Naive thymus-derived CD4-positive, alpha-beta T cell (primary cell): ENCODE measurements at regions not wholly inside any gene's neighbourhood (a gene's known extent, or its start where the extent isn't known, plus 50 kb on each side); places are given as distances from the start of the nearest gene placed in this dataset.
"Not testable (repeated sequence)": the region's sequence is repeated elsewhere in the genome, so short reads cannot be mapped to it uniquely, and the experiment has no call there.

Experiments
- ATAC-seq: fragments of 150-1000 bp; cut with Tn5 transposase; 2 replicates; pipeline ENCODE4 v1.10.0; 2021; ENCODE audit warnings: mild to moderate bottlenecking, moderate library complexity
- CTCF ChIA-PET: fragments of 350-600 bp; sonication (Branson Sonifier 250); formaldehyde crosslinking; loops from one replicate; lab custom pipeline; 2021; ENCODE audit warnings: antibody characterized with exemption; lab: Charles Lee
- POLR2A ChIA-PET: fragments of 350-600 bp; sonication (Branson Sonifier 250); formaldehyde crosslinking; loops from one replicate; lab custom pipeline; 2021; ENCODE audit warnings: antibody characterized with exemption, inconsistent platforms; lab: Charles Lee
- DNase-seq, 9 donors: peaks; one replicate each; pipeline versions ENCODE4 v3.0.0 to v3.0.0-alpha.2; 2020 to 2022; ENCODE audit warnings: mixed read lengths in 1 of 9
- H3K27ac ChIP-seq: one replicate; pipeline ENCODE4 v1.7.0; 2013; ENCODE audit warnings: mild to moderate bottlenecking, low read depth, low read length, moderate library complexity
- H3K27me3 ChIP-seq, 2 donors: one replicate each; pipeline ENCODE4 v1.7.0; 2013; ENCODE audit warnings: low read length in 2 of 2, mild to moderate bottlenecking in 2 of 2, moderate library complexity in 2 of 2; ENCODE audit not compliant: control insufficient read depth in 2 of 2, insufficient read depth in 2 of 2
- H3K36me3 ChIP-seq, 3 experiments: 1 replicate in 2 of 3; 2 replicates in 1 of 3; pipeline ENCODE4 v1.7.0; 2013; ENCODE audit warnings: low read length in 3 of 3, mild to moderate bottlenecking in 3 of 3, moderate library complexity in 1 of 3; ENCODE audit not compliant: insufficient read depth in 3 of 3, control insufficient read depth in 2 of 3
- H3K4me1 ChIP-seq, 2 donors: one replicate each; pipeline ENCODE4 v1.7.0; 2013; ENCODE audit warnings: low read length in 2 of 2, mild to moderate bottlenecking in 2 of 2, moderate library complexity in 1 of 2; ENCODE audit not compliant: control insufficient read depth in 2 of 2, insufficient read depth in 2 of 2
- H3K4me3 ChIP-seq: 2 replicates; pipeline ENCODE4 v1.7.0; 2013; ENCODE audit warnings: mild to moderate bottlenecking, low read length
- H3K9me3 ChIP-seq, 3 experiments: 1 replicate in 2 of 3; 2 replicates in 1 of 3; pipeline ENCODE4 v1.7.0; 2013; ENCODE audit warnings: low read length in 3 of 3; ENCODE audit not compliant: control insufficient read depth in 2 of 3
- H3K27ac Mint-ChIP-seq, 9 donors: one replicate each; pipeline ENCODE4 v1.8.0; 2020 to 2022; ENCODE audit warnings: mixed read lengths in 9 of 9, mild to moderate bottlenecking in 8 of 9, moderate library complexity in 5 of 9, inconsistent platforms in 2 of 9
- H3K27me3 Mint-ChIP-seq, 5 donors: one replicate each; pipeline ENCODE4 v1.8.0; 2021 to 2022; ENCODE audit warnings: mixed read lengths in 5 of 5, mild to moderate bottlenecking in 1 of 5
- H3K36me3 Mint-ChIP-seq, 5 donors: one replicate each; pipeline ENCODE4 v1.8.0; 2020 to 2022; ENCODE audit warnings: mixed read lengths in 5 of 5, mild to moderate bottlenecking in 3 of 5, inconsistent platforms in 1 of 5
- H3K4me1 Mint-ChIP-seq, 7 donors: one replicate each; pipeline ENCODE4 v1.8.0; 2020 to 2022; ENCODE audit warnings: mixed read lengths in 7 of 7, mild to moderate bottlenecking in 3 of 7, inconsistent platforms in 1 of 7
- H3K4me3 Mint-ChIP-seq, 10 donors: one replicate each; pipeline ENCODE4 v1.8.0; 2020 to 2022; ENCODE audit warnings: mild to moderate bottlenecking in 10 of 10, mixed read lengths in 10 of 10, moderate library complexity in 6 of 10, inconsistent platforms in 2 of 10
- H3K9me3 Mint-ChIP-seq, 11 donors: one replicate each; pipeline ENCODE4 v1.8.0; 2020 to 2022; ENCODE audit warnings: mixed read lengths in 11 of 11, mild to moderate bottlenecking in 4 of 11, inconsistent platforms in 1 of 11, moderate library complexity in 1 of 11
- intact Hi-C, 2 donors: fragments of 100-400 bp; cut with micrococcal nuclease; formaldehyde crosslinking; loops; one replicate each; pipeline ENCODE4 v1.15.1; 2023

DNA sequence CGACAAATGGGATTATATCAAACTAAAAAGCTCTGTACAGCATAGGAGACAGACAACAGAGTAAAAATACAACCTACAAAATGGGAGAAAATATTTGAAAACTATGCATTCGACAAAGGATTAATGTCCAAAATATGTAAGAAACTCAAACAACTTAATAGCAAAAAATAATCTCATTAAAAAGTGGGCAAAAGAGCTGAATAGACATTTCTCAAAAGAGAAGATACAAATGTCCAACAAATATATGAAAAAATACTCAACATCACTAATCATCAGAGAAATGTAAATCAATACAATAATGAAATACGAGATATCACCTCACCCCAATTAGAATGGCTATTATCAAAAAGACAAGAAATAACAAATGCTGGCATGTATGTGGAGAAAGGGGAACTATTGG lies 272.9 kb downstream of the KLHL13 start:
- no peaks in the 10 kb centered on the region for H3K4me1 ChIP-seq
- H3K4me3 Mint-ChIP-seq: no peak overlapping the region
- ATAC-seq (no peak), DNase-seq (no peak)
- H3K4me1 Mint-ChIP-seq: peaks cover 0 to 2% (median 0%) of the 10 kb centered on the region in 7 donors
- no peaks in the 10 kb centered on the region for H3K36me3 Mint-ChIP-seq
- H3K9me3 Mint-ChIP-seq: peaks cover 0 to 7% (median 0%) of the 10 kb centered on the region in 11 donors
- CTCF ChIA-PET: interaction anchor here (0.6 kb wide), 1 partner anchor 359 kb away, joined by 3 read pairs; no protein-coding TSS in a partner anchor
- no peak overlapping the region for H3K27ac Mint-ChIP-seq
- H3K27me3 ChIP-seq: no peaks in the 10 kb centered on the region
- no peaks in the 10 kb centered on the region for H3K27me3 Mint-ChIP-seq
- no peak overlapping the region for H3K4me3 ChIP-seq
- H3K36me3 ChIP-seq: no peaks in the 10 kb centered on the region
- intact Hi-C loops: no loop called here
- POLR2A ChIA-PET: no interaction called here
- H3K9me3 ChIP-seq: no peaks in the 10 kb centered on the region
- no peak overlapping the region for H3K27ac ChIP-seq

DNA sequence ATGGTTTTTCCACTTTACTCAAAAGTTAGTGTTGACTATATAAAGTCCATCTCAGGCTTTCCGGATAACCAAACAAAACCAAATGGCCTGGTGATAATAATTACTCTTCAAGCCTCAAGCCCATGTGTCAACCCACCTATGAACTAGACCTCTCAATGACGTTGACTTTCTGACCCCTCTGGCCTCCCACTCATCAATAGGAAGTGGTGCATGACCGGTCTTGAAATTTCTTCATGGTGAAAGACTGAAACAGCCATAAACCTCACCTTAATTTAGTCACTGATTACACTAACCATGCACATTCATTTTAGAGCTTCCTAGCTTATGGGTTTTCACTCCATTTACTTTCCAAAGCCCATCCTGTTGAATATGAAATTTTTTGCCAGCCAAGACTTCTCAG lies 276.0 kb downstream of the KLHL13 start:
- H3K4me3 ChIP-seq: no peak overlapping the region
- no peak overlapping the region for H3K27ac ChIP-seq
- no peaks in the 10 kb centered on the region for H3K4me1 ChIP-seq
- POLR2A ChIA-PET: no interaction called here
- Mint-ChIP-seq H3K27ac (no peak overlapping the region), H3K27me3 (no peaks in the 10 kb centered on the region), H3K36me3 (no peaks in the 10 kb centered on the region), H3K4me3 (no peak overlapping the region), H3K9me3 (peaks cover 0 to 7% (median 2%) of the 10 kb centered on the region in 11 donors), H3K4me1 (peaks cover 0 to under 1% (median 0%) of the 10 kb centered on the region in 7 donors)
- no peaks in the 10 kb centered on the region for H3K27me3 ChIP-seq
- DNase-seq (no peak), ATAC-seq (no peak)
- H3K36me3 ChIP-seq: no peaks in the 10 kb centered on the region
- no peaks in the 10 kb centered on the region for H3K9me3 ChIP-seq
- intact Hi-C loops: no loop called here
- CTCF ChIA-PET: no interaction called here

DNA sequence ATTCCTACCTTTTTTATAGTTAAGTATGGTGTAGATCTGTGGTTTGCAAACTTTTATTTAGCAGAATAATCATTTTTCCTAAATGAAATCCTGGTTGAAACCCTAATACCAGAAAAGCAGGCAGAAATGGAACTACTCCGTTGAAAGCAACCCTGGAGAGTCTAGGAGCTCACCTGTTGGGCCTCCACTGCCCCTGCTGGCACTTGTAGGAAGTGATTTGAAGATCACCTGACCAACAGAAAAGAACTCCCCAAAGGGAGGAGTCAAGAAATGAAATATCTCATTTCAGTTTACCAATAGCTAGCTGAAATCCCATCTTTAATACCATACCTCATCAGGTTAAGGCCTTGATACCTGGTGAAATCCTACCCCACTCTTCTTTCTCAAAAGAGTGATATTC lies 277.1 kb downstream of the KLHL13 start:
- no peaks in the 10 kb centered on the region for H3K36me3 Mint-ChIP-seq
- DNase-seq (no peak), ATAC-seq (no peak)
- H3K36me3 ChIP-seq: no peaks in the 10 kb centered on the region
- H3K27me3 ChIP-seq: no peaks in the 10 kb centered on the region
- H3K9me3 ChIP-seq: no peaks in the 10 kb centered on the region
- no peak overlapping the region for H3K27ac ChIP-seq
- H3K4me1 Mint-ChIP-seq: no peaks in the 10 kb centered on the region
- ChIA-PET POLR2A (no interaction called here), CTCF (no interaction called here)
- no peaks in the 10 kb centered on the region for H3K4me1 ChIP-seq
- no peak overlapping the region for H3K4me3 Mint-ChIP-seq
- intact Hi-C loops: no loop called here
- no peak overlapping the region for H3K4me3 ChIP-seq
- H3K27me3 Mint-ChIP-seq: no peaks in the 10 kb centered on the region
- H3K27ac Mint-ChIP-seq: no peak overlapping the region
- H3K9me3 Mint-ChIP-seq: peaks cover 0 to 7% (median 2%) of the 10 kb centered on the region in 11 donors

DNA sequence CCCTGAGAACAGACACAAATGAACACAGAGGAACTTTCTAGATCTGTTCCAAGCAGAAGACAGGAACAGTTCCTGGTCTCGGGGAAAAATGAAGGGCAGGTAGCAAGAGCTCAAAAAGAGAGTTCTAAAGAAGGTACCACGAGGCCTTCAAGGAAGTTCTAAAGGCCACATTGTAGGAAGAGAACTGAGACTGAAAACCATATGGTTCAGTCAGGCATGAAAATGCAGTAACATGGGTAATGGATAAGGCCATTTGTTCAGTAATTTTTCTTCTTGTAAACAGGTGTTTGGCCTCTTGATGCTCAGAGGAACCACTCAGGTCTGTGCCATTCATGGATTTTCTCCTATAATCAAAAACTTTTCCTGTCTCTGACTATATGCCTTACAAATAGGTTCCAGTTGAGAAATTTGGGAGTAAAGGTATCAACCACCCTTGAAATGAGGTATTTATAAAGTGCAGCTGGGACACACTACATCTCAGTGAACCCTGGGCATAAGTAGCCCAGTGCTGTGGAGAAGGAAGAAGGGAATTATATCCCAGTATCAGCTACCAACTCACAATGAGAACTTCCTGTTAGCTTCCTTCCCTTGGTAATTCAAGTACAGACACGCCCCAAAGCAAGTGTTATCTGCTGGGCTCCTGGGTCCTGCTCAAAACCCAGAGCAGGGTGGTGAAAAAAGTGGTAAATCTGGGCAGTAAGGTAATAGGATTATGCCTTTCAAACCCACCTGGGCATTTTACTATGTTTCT lies 277.9 kb downstream of the KLHL13 start:
- Mint-ChIP-seq H3K27me3 (no peaks in the 10 kb centered on the region), H3K36me3 (peaks cover 0 to 4% (median 0%) of the 10 kb centered on the region in 5 donors), H3K4me1 (no peaks in the 10 kb centered on the region), H3K4me3 (no peak overlapping the region), H3K9me3 (peaks cover 0 to 11% (median 4%) of the 10 kb centered on the region in 11 donors), H3K27ac (no peak overlapping the region)
- Histone ChIP-seq H3K27ac (no peak overlapping the region), H3K36me3 (no peaks in the 10 kb centered on the region), H3K4me1 (no peaks in the 10 kb centered on the region), H3K9me3 (no peaks in the 10 kb centered on the region), H3K4me3 (no peak overlapping the region), H3K27me3 (no peaks in the 10 kb centered on the region)
- ATAC-seq (no peak), DNase-seq (no peak)
- ChIA-PET POLR2A (no interaction called here), CTCF (no interaction called here)
- intact Hi-C loops: no loop called here

DNA sequence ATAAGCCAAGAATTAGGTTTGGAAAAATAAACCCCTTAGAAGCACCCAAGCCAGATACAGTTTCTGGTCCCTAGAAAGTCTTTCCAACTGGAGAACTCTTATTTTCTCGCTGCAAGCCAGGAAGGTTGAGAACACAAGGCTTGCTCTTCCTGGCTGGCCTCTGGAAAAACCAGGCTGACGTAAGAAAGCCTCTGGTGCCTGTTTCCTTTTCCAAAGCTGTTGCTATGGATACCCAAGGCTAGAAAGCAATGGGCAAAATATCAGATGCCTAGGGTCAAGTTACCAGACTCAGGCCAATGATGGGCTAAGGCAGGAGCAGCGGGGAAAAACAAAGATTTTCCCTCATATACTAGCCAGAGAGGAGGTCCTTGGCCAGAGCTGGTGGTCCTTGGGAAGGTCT lies 281.6 kb downstream of the KLHL13 start:
- H3K36me3 ChIP-seq: no peaks in the 10 kb centered on the region
- Mint-ChIP-seq H3K4me3 (no peak overlapping the region), H3K9me3 (peaks cover 0 to 7% (median 3%) of the 10 kb centered on the region in 11 donors), H3K36me3 (peaks cover 0 to 4% (median 0%) of the 10 kb centered on the region in 5 donors), H3K27ac (no peak overlapping the region), H3K27me3 (no peaks in the 10 kb centered on the region), H3K4me1 (no peaks in the 10 kb centered on the region)
- intact Hi-C loops: no loop called here
- H3K4me1 ChIP-seq: no peaks in the 10 kb centered on the region
- no peaks in the 10 kb centered on the region for H3K9me3 ChIP-seq
- ATAC-seq: no peak
- H3K27me3 ChIP-seq: no peaks in the 10 kb centered on the region
- ChIA-PET POLR2A (no interaction called here), CTCF (no interaction called here)
- DNase-seq: no peak
- no peak overlapping the region for H3K4me3 ChIP-seq
- H3K27ac ChIP-seq: no peak overlapping the region

DNA sequence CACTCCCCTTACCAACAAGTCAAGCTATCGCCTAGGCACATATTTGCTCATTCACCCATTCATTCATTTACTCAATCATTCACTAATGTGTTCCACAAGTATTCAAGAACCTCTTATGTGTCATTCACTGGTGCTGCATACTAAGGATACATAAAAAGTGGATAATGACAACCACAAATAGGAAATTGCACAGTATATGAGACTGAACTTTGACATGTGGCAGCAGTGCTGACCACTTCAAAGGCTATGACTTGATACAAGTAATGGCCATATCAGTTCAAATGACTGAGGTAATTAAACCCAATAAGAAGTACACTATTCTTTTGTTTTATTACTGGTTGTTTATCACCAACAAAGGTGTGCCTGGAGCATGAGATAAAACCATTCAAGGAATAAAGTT lies 282.5 kb downstream of the KLHL13 start:
- Mint-ChIP-seq H3K27ac (no peak overlapping the region), H3K9me3 (peaks cover 0 to 7% (median 3%) of the 10 kb centered on the region in 11 donors), H3K4me3 (no peak overlapping the region), H3K27me3 (no peaks in the 10 kb centered on the region), H3K4me1 (no peaks in the 10 kb centered on the region), H3K36me3 (peaks cover 0 to 4% (median 0%) of the 10 kb centered on the region in 5 donors)
- Histone ChIP-seq H3K27ac (no peak overlapping the region), H3K4me1 (no peaks in the 10 kb centered on the region), H3K36me3 (no peaks in the 10 kb centered on the region), H3K9me3 (no peaks in the 10 kb centered on the region), H3K27me3 (no peaks in the 10 kb centered on the region), H3K4me3 (no peak overlapping the region)
- ChIA-PET CTCF (no interaction called here), POLR2A (no interaction called here)
- no peak for ATAC-seq
- intact Hi-C loops: no loop called here
- DNase-seq: no peak

DNA sequence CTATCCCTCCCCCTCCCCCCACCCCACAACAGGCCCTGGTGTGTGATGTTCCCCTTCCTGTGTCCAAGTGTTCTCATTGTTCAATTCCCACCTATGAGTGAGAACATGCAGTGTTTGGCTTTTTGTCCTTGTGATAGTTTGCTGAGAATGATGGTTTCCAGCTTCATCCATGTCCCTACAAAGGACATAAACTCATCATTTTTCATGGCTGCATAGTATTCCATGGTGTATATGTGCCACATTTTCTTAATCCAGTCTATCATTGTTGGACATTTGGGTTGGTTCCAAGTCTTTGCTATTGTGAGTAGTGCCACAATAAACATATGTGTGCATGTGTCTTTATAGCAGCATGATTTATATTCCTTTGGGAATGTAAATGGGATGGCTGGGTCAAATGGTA lies 295.1 kb downstream of the KLHL13 start:
- H3K4me3 ChIP-seq, H3K36me3 Mint-ChIP-seq, H3K36me3 ChIP-seq, H3K27me3 Mint-ChIP-seq, H3K27ac Mint-ChIP-seq, POLR2A ChIA-PET, H3K27ac ChIP-seq, CTCF ChIA-PET, intact Hi-C loops, ATAC-seq, H3K27me3 ChIP-seq, H3K9me3 ChIP-seq, DNase-seq, H3K4me1 ChIP-seq, H3K4me1 Mint-ChIP-seq, H3K4me3 Mint-ChIP-seq: not testable (repeated sequence)
- H3K9me3 Mint-ChIP-seq: peaks cover 0 to 26% (median 4%) of the 10 kb centered on the region in 11 donors
